ENCODE measurements at regions not wholly inside any gene's neighbourhood (a gene's known extent, or its start where the extent isn't known, plus 50 kb on each side); places are given as distances from the start of the nearest gene placed in this dataset.
A peak's percentile ranks its signal among the peaks of the same experiment; 100 is the strongest.

- H3K9ac ChIP-seq (ENCODE audit: low read length in 3 of 3), result no peak overlapping the region
- no peaks in the 10 kb centered on the region for H3K27me3 ChIP-seq (ENCODE audit: control insufficient read depth, insufficient read depth, low read length)
- TF ChIP-seq CTCF (IDR thresholded peaks at IDR 0.05; ENCODE audit: borderline replicate concordance, extremely low read depth, insufficient read depth), result no peak
- H3K36me3 ChIP-seq (ENCODE audit: control insufficient read depth in 2 of 3, insufficient read depth in 3 of 3, low read length in 3 of 3), result no peaks in the 10 kb centered on the region
- DNase-seq (no peak), FAIRE-seq (peak; percentile 41)
- peaks cover 0 to 2% (median 0%) of the 10 kb centered on the region in 3 donors for H3K4me1 ChIP-seq (ENCODE audit: control insufficient read depth in 2 of 3, insufficient read depth in 2 of 3, low read depth in 1 of 3, low read length in 3 of 3)
- no peak overlapping the region for H3K27ac ChIP-seq (ENCODE audit: low read depth in 2 of 2, low read length in 2 of 2)
- intact Hi-C loops (cut with DNase I), result no loop called here
- H3K4me3 ChIP-seq (ENCODE audit: low read length in 3 of 3), result no peak overlapping the region
- H3K9me3 ChIP-seq (ENCODE audit: control insufficient read depth in 2 of 3, insufficient read depth in 1 of 3, low read length in 3 of 3), result no peaks in the 10 kb centered on the region
Measured at GRCh38 chr5:88939300-88939699, 56.3 kb upstream of the MEF2C start.

GRCh38 chr5:88938488-88938887, 55.5 kb upstream of the MEF2C start:
- Histone ChIP-seq H3K9ac (ENCODE audit: low read length in 3 of 3) (no peak overlapping the region), H3K9me3 (ENCODE audit: control insufficient read depth in 2 of 3, insufficient read depth in 1 of 3, low read length in 3 of 3) (no peaks in the 10 kb centered on the region), H3K27ac (ENCODE audit: low read depth in 2 of 2, low read length in 2 of 2) (peak overlapping the region in 1 of 2 donors; percentile 10), H3K4me3 (ENCODE audit: low read length in 3 of 3) (no peak overlapping the region), H3K36me3 (ENCODE audit: control insufficient read depth in 2 of 3, insufficient read depth in 3 of 3, low read length in 3 of 3) (no peaks in the 10 kb centered on the region), H3K27me3 (ENCODE audit: control insufficient read depth, insufficient read depth, low read length) (no peaks in the 10 kb centered on the region), H3K4me1 (ENCODE audit: control insufficient read depth in 2 of 3, insufficient read depth in 2 of 3, low read depth in 1 of 3, low read length in 3 of 3) (peaks cover 0 to 2% (median 0%) of the 10 kb centered on the region in 3 donors)
- intact Hi-C loops (cut with DNase I), result no loop called here
- DNase-seq (no peak), FAIRE-seq (no peak)
- TF ChIP-seq CTCF (IDR thresholded peaks at IDR 0.05; ENCODE audit: borderline replicate concordance, extremely low read depth, insufficient read depth), result no peak

GRCh38 chr5:88937406-88937805, 54.4 kb upstream of the MEF2C start:
- Histone ChIP-seq H3K36me3 (ENCODE audit: control insufficient read depth in 2 of 3, insufficient read depth in 3 of 3, low read length in 3 of 3) (no peaks in the 10 kb centered on the region), H3K9ac (ENCODE audit: low read length in 3 of 3) (no peak overlapping the region), H3K9me3 (ENCODE audit: control insufficient read depth in 2 of 3, insufficient read depth in 1 of 3, low read length in 3 of 3) (no peaks in the 10 kb centered on the region), H3K27me3 (ENCODE audit: control insufficient read depth, insufficient read depth, low read length) (no peaks in the 10 kb centered on the region), H3K4me1 (ENCODE audit: control insufficient read depth in 2 of 3, insufficient read depth in 2 of 3, low read depth in 1 of 3, low read length in 3 of 3) (peaks cover 0 to 2% (median 0%) of the 10 kb centered on the region in 3 donors), H3K4me3 (ENCODE audit: low read length in 3 of 3) (no peak overlapping the region), H3K27ac (ENCODE audit: low read depth in 2 of 2, low read length in 2 of 2) (no peak overlapping the region)
- intact Hi-C loops (cut with DNase I), result no loop called here
- no peak for FAIRE-seq
- DNase-seq, result no peak
- TF ChIP-seq CTCF (IDR thresholded peaks at IDR 0.05; ENCODE audit: borderline replicate concordance, extremely low read depth, insufficient read depth), result no peak

- peak in 2 of 5 donors; percentile 29 to 32 for DNase-seq
- TF ChIP-seq CTCF (IDR thresholded peaks at IDR 0.05; ENCODE audit: borderline replicate concordance, extremely low read depth, insufficient read depth), result no peak
Measured at GRCh38 chr5:88934439-88934838, 51.5 kb upstream of the MEF2C start.

More at GRCh38 chr5:88934439-88934838, 51.5 kb upstream of the MEF2C start:
- no peaks in the 10 kb centered on the region for H3K4me1 ChIP-seq (ENCODE audit: control insufficient read depth in 2 of 3, insufficient read depth in 2 of 3, low read depth in 1 of 3, low read length in 3 of 3)
- H3K9ac ChIP-seq (ENCODE audit: low read length in 3 of 3), result no peak overlapping the region
- no peak overlapping the region for H3K27ac ChIP-seq (ENCODE audit: low read depth in 2 of 2, low read length in 2 of 2)
- no peak for FAIRE-seq
- H3K27me3 ChIP-seq (ENCODE audit: control insufficient read depth, insufficient read depth, low read length), result no peaks in the 10 kb centered on the region
- no peaks in the 10 kb centered on the region for H3K9me3 ChIP-seq (ENCODE audit: control insufficient read depth in 2 of 3, insufficient read depth in 1 of 3, low read length in 3 of 3)
- intact Hi-C loops (cut with DNase I), result no loop called here
- no peaks in the 10 kb centered on the region for H3K36me3 ChIP-seq (ENCODE audit: control insufficient read depth in 2 of 3, insufficient read depth in 3 of 3, low read length in 3 of 3)
- H3K4me3 ChIP-seq (ENCODE audit: low read length in 3 of 3), result no peak overlapping the region
